Heart left ventricle (tissue), 16 donors: ENCODE measurements at regions not wholly inside any gene's neighbourhood (a gene's known extent, or its start where the extent isn't known, plus 50 kb on each side); places are given as distances from the start of the nearest gene placed in this dataset.

Experiments used
- ATAC-seq, 4 donors: fragments of 200-7000 bp; cut with Tn5 transposase; one replicate each; pipeline ENCODE4 v1.9.1; 2020 to 2022; ENCODE audit warnings: moderate library complexity in 4 of 4, mild to moderate bottlenecking in 3 of 4, moderate number of reproducible peaks in 1 of 4
- DNase-seq, 5 donors: peaks; one replicate each; pipeline ENCODE4 v3.0.0-alpha.2; 2020
- H3K27ac ChIP-seq, 12 donors: fragments of 200-600 bp; sonication (generic) in 4 of 12; one replicate each; pipeline versions ENCODE4 v1.5.0 to v1.8.0; 2016 to 2022; ENCODE audit warnings: mild to moderate bottlenecking in 2 of 12
- H3K27me3 ChIP-seq, 9 donors: fragments of 200-600 bp; sonication (generic) in 2 of 9; one replicate each; pipeline versions ENCODE4 v1.5.1 to v1.8.0; 2016 to 2022; ENCODE audit warnings: mild to moderate bottlenecking in 3 of 9
- H3K36me3 ChIP-seq, 9 donors: fragments of 200-600 bp; sonication (generic) in 2 of 9; one replicate each; pipeline versions ENCODE4 v1.5.0 to v1.8.0; 2018 to 2022; ENCODE audit warnings: mild to moderate bottlenecking in 2 of 9
- H3K4me1 ChIP-seq, 12 donors: fragments of 200-600 bp; sonication (generic) in 4 of 12; one replicate each; pipeline versions ENCODE4 v1.5.0 to v1.8.0; 2016 to 2022; ENCODE audit warnings: mild to moderate bottlenecking in 3 of 12
- H3K4me3 ChIP-seq, 12 donors: fragments of 200-600 bp; sonication (generic) in 4 of 12; one replicate each; pipeline versions ENCODE4 v1.5.0 to v1.8.0; 2017 to 2022; ENCODE audit warnings: mild to moderate bottlenecking in 9 of 12, moderate library complexity in 4 of 12
- H3K9me3 ChIP-seq, 12 donors: fragments of 200-600 bp; sonication (generic) in 4 of 12; one replicate each; pipeline versions ENCODE4 v1.5.0 to v1.8.0; 2016 to 2022; ENCODE audit warnings: mild to moderate bottlenecking in 1 of 12
- CTCF ChIP-seq, 12 donors: fragments of 200-600 bp; sonication (generic) in 4 of 12; IDR thresholded peaks; one replicate each; pipeline versions ENCODE4 v1.5.0 to v1.8.0; 2018 to 2022; ENCODE audit warnings: antibody characterized with exemption in 12 of 12, mild to moderate bottlenecking in 5 of 12
- POLR2A ChIP-seq, 2 donors: fragments of 450-650 bp; IDR thresholded peaks; one replicate each; pipeline ENCODE4 v1.6.1; 2017; ENCODE audit warnings: antibody characterized with exemption in 2 of 2, mild to moderate bottlenecking in 2 of 2, moderate library complexity in 2 of 2
- WGBS, 4 donors: extraction: QIAGEN DNeasy Blood & Tissue Kit in 2 of 4; methylation state at CpG; one replicate each; pipeline versions ENCODE4 v1.1.5 to v1.1.7; 2013 to 2018; 5-methylcytosine and 5-hydroxymethylcytosine counted together
- intact Hi-C, 10 donors: fragments of 100-400 bp; cut with DNase I; formaldehyde crosslinking; loops; one replicate each; pipeline versions ENCODE4 v1.11.1 to v1.14.2; 2022
- donor health status: ischemic (EF 13 %, LVEDD 7.1; RV severe dilation, severe dysfunction).
- donor health status: healthy with polysubstance abuse.
- donor health status: DM: no; HTN: yes; CAD: no.
- donor health status: DM: no; HTN: no; CAD: no.
- donor health status: ischemic (EF 25% LVEDD 6.9; RV normal size, moderate dysfunction).
- donor health status: ischemic (EF 25% LVEDD 5.7; RV mildly dilated, moderate dysfunction).
- donor health status: healthy.
- donor health status: DM: yes; HTN: yes; CAD: no.
- donor health status: ischemic (EF 35%, LVEDD 5.7; RV mildly dilated, moderate dysfunction).
- donor health status: nonischemic (EF 11% LVEDD 7.7; RV severe dilation, severe dysfunction).
- donor health status: DM: yes; HTN: yes; CAD: no.
- donor health status: PGD.
- donor health status: ischemic (EF 29% LVEDD 5.4; RV normal size, mild dysfunction).
- donor health status: nonischemic (EF 23%, LVEDD 6.1; RV moderate dilation, normal function).

- Histone ChIP-seq H3K4me1 (no peaks in the 10 kb centered on the region), H3K9me3 (no peaks in the 10 kb centered on the region), H3K36me3 (no peaks in the 10 kb centered on the region), H3K4me3 (no peak overlapping the region), H3K27ac (no peak overlapping the region), H3K27me3 (no peaks in the 10 kb centered on the region)
- intact Hi-C loops: no loop called here
- TF ChIP-seq POLR2A (IDR thresholded peaks at IDR 0.05): no peak
- TF ChIP-seq CTCF (IDR thresholded peaks at IDR 0.05): no peak
- ATAC-seq (no peak), DNase-seq (no peak)
- 47 to 71% (median 59%) methylated on average over 1 of the region's 1 CpG for WGBS, 4 donors
These were observed 53.5 kb upstream of the LRRN1 start for GRCh38 chr3:3745693-3746092.

- TF ChIP-seq CTCF (IDR thresholded peaks at IDR 0.05) (no peak), POLR2A (IDR thresholded peaks at IDR 0.05) (no peak)
- Histone ChIP-seq H3K9me3 (no peaks in the 10 kb centered on the region), H3K27me3 (no peaks in the 10 kb centered on the region), H3K4me3 (no peak overlapping the region), H3K36me3 (no peaks in the 10 kb centered on the region), H3K27ac (no peak overlapping the region), H3K4me1 (no peaks in the 10 kb centered on the region)
- intact Hi-C loops: no loop called here
- ATAC-seq (no peak), DNase-seq (no peak)
- 85 to 91% (median 89%) methylated on average over 6 of the region's 6 CpGs for WGBS, 4 donors
These were observed 54.4 kb upstream of the LRRN1 start for GRCh38 chr3:3744826-3745225.

GRCh38 chr3:3743754-3744153, 55.5 kb upstream of the LRRN1 start:
- DNase-seq (no peak), ATAC-seq (no peak)
- H3K27me3 ChIP-seq: no peaks in the 10 kb centered on the region
- no peaks in the 10 kb centered on the region for H3K9me3 ChIP-seq
- intact Hi-C loops: no loop called here
- WGBS, 4 donors: 84 to 92% (median 88%) methylated on average over 3 of the region's 3 CpGs
- no peak overlapping the region for H3K4me3 ChIP-seq
- H3K27ac ChIP-seq: no peak overlapping the region
- no peaks in the 10 kb centered on the region for H3K4me1 ChIP-seq
- TF ChIP-seq CTCF (IDR thresholded peaks at IDR 0.05) (no peak), POLR2A (IDR thresholded peaks at IDR 0.05) (no peak)
- no peaks in the 10 kb centered on the region for H3K36me3 ChIP-seq

GRCh38 chr3:3740061-3740460, 59.2 kb upstream of the LRRN1 start:
- ATAC-seq: no peak
- TF ChIP-seq CTCF (IDR thresholded peaks at IDR 0.05) (no peak), POLR2A (IDR thresholded peaks at IDR 0.05) (no peak)
- WGBS, 4 donors: 82 to 90% (median 89%) methylated on average over 4 of the region's 4 CpGs

More at GRCh38 chr3:3740061-3740460, 59.2 kb upstream of the LRRN1 start:
- no peaks in the 10 kb centered on the region for H3K27me3 ChIP-seq
- no peak overlapping the region for H3K27ac ChIP-seq
- no peaks in the 10 kb centered on the region for H3K4me1 ChIP-seq
- no peak for DNase-seq
- no peak overlapping the region for H3K4me3 ChIP-seq
- no peaks in the 10 kb centered on the region for H3K9me3 ChIP-seq
- intact Hi-C loops: no loop called here
- H3K36me3 ChIP-seq: no peaks in the 10 kb centered on the region
